ENCODE measurements at regions not wholly inside any gene's neighbourhood (a gene's known extent, or its start where the extent isn't known, plus 50 kb on each side); places are given as distances from the start of the nearest gene placed in this dataset.

DNA sequence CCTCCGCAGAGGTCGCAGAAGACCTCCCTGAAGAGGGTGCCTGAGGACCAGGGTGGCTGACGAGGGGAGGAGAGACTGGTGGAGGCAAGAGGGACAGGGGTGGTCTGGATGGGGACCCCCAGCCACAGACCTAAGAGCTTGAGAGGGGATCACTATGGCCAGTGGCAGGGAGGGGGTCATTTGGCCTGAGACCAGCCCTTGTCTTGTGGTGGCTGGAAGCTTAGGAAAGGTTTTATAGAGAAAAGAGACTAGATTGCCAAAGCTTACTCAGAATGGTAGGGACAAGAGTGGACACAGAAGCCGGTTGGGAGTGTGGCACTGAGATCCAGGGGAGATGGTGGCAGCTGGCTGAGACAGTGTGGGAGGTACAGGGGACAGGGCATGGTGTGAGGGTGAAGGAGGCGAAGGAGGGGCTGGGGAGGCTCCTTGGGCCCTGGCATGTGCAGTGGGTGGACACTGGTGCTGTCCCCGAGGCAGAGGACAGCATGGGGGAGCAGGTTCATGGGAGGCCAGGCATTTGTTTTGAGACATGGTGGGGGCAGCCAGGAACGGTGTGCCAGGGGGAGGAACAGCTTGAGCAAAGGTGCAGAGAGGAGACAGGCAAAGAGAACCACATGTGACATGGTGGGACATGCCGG is 123.0 kb downstream of the C9orf50 start:
- H3K9me3 ChIP-seq: no peaks in the 10 kb centered on the region
- intact Hi-C loops (cut with DNase I): no loop called here
- H3K36me3 ChIP-seq (replicated peaks in 1 of 2; ENCODE audit: insufficient read depth in 1 of 2, low read depth in 2 of 2): no peaks in the 10 kb centered on the region
- H3K4me1 ChIP-seq: peaks cover 66% of the 10 kb centered on the region
- TF ChIP-seq POLR2A (IDR thresholded peaks at IDR 0.05) (peak in 1 of 3 donors; percentile 26), CTCF (IDR thresholded peaks at IDR 0.05) (no peak)
- DNase-seq (peak in 1 of 4 donors; percentile 35), ATAC-seq (no peak)
- peak overlapping the region; percentile 98 to 100 (median 100) for H3K27ac ChIP-seq
- H3K27me3 ChIP-seq: no peaks in the 10 kb centered on the region
- 43 to 47% methylated on average over 7 to 8 of the region's 8 CpGs for WGBS, 2 donors
- H3K4me3 ChIP-seq: no peak overlapping the region

- Histone ChIP-seq H3K9me3 (no peaks in the 10 kb centered on the region), H3K36me3 (replicated peaks in 1 of 2; ENCODE audit: insufficient read depth in 1 of 2, low read depth in 2 of 2) (no peaks in the 10 kb centered on the region), H3K4me1 (peaks cover 73% of the 10 kb centered on the region), H3K4me3 (peak overlapping the region; percentile 21 to 46), H3K27me3 (no peaks in the 10 kb centered on the region), H3K27ac (peak overlapping the region; percentile 98 to 100 (median 100))
- TF ChIP-seq CTCF (IDR thresholded peaks at IDR 0.05): no peak
- TF ChIP-seq POLR2A (IDR thresholded peaks at IDR 0.05): no peak
- intact Hi-C loops (cut with DNase I): no loop called here
- peak; percentile 4 for ATAC-seq
- peak; percentile 39 to 64 (median 52) for DNase-seq
- 11 to 19% methylated on average over 8 to 15 of the region's 16 CpGs for WGBS, 2 donors
Measured at GRCh38 chr9:129497005-129497812, 123.7 kb downstream of the C9orf50 start.

- H3K4me3 ChIP-seq: peak overlapping the region; percentile 21 to 46
- no peaks in the 10 kb centered on the region for H3K27me3 ChIP-seq
- 0 to 2% methylated on average over 12 to 42 of the region's 43 CpGs for WGBS, 2 donors
- intact Hi-C loops (cut with DNase I): no loop called here
- no peaks in the 10 kb centered on the region for H3K9me3 ChIP-seq
- TF ChIP-seq POLR2A (IDR thresholded peaks at IDR 0.05): no peak
- TF ChIP-seq CTCF (IDR thresholded peaks at IDR 0.05): peak in 1 of 7 experiments; percentile 16
- peak; percentile 62 for ATAC-seq
- peak; percentile 96 to 98 (median 97) for DNase-seq
- H3K36me3 ChIP-seq (replicated peaks in 1 of 2; ENCODE audit: insufficient read depth in 1 of 2, low read depth in 2 of 2): no peaks in the 10 kb centered on the region
- peaks cover 73% of the 10 kb centered on the region for H3K4me1 ChIP-seq
- H3K27ac ChIP-seq: peak overlapping the region; percentile 98 to 100 (median 100)
Measured at GRCh38 chr9:129496473-129497004, 124.4 kb downstream of the C9orf50 start.

- TF ChIP-seq POLR2A (IDR thresholded peaks at IDR 0.05) (no peak), CTCF (IDR thresholded peaks at IDR 0.05) (peak in 1 of 7 experiments; percentile 15)
- ATAC-seq: peak; percentile 78
- 2 to 4% methylated on average over 31 to 49 of the region's 50 CpGs for WGBS, 2 donors
- H3K9me3 ChIP-seq: no peaks in the 10 kb centered on the region
- no peaks in the 10 kb centered on the region for H3K27me3 ChIP-seq
- peaks cover 73% of the 10 kb centered on the region for H3K4me1 ChIP-seq
- H3K4me3 ChIP-seq: peak overlapping the region in 1 of 2 donors; percentile 46
- peak; percentile 96 to 97 (median 97) for DNase-seq
- intact Hi-C loops (cut with DNase I): no loop called here
- peak overlapping the region; percentile 98 to 100 (median 100) for H3K27ac ChIP-seq
- no peaks in the 10 kb centered on the region for H3K36me3 ChIP-seq (replicated peaks in 1 of 2; ENCODE audit: insufficient read depth in 1 of 2, low read depth in 2 of 2)
Measured at GRCh38 chr9:129495620-129496472, 125.1 kb downstream of the C9orf50 start.

All from body of pancreas (tissue), 4 donors.